Stimulated activated CD8-positive, alpha-beta memory T cell treated with anti-CD3 and anti-CD28 coated beads, Interleukin-7, amount 100 ng/mL, for 48 hours (primary cell): ENCODE measurements at regions not wholly inside any gene's neighbourhood (a gene's known extent, or its start where the extent isn't known, plus 50 kb on each side); places are given as distances from the start of the nearest gene placed in this dataset.

Source experiments
- DNase-seq, 2 donors: peaks; one replicate each; pipeline ENCODE4 v3.0.0-alpha.2; 2020; ENCODE audit warnings: low read depth in 1 of 2; ENCODE audit errors: extremely low read depth in 1 of 2

DNA sequence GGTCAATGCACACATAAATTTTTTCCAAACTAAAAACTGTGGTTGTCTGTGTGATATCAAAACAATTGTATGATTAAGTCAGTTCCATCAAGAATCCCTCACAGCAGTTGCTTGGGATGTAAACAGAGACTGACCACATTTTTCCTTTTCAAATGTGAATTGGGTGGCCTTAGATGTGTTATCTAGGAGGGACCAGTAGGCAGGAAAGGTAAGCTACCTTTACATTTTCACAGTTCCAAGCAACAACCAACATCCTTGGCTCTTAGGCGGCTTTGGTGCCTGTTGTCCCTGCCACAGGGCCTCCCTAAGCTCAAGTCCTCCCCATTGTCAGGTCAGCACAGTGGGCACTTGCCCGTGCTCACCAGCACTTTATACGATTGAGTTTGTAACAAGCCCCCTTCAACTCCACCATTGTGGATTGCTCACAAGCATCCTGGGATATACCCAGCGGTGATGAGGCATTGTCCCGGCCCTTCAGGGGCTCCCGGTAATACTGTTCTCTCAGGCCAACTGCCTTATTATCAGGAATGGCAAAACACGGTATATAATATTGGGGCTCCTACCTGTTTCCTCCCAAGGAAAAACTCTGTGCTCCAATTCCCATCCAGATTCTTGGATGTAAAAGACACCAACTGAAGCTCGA, 114.9 kb upstream of the ANKRD1 start:
- no peak for DNase-seq

DNA sequence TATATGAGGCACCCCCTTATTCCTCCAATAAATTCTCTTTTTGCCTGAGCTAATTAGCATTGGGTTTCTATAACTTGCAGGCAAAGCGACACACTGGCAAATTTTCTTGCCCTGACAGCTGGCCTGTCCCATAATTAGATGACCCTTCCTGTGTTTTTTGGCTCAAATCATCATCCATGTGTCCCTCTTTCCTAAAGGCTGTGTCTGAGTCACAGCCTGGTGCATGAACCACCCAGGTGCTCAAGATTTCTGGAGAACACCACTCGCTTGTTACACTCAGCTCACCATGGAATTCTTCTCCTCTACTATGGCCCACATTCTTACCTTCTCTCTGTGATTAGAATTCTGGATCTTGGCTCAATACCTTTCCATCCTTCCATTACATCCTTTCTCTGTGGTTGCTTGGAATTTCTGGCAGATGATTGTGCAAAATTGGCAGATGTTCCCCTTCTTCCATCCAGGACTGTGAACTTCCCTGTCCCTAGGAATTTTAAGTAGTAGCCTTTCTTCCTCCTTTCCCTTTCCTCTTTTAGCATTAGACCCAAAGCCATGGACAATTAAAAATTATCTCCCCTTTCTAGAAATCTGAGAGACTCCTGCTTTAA, 116.0 kb upstream of the ANKRD1 start:
- no peak for DNase-seq

DNA sequence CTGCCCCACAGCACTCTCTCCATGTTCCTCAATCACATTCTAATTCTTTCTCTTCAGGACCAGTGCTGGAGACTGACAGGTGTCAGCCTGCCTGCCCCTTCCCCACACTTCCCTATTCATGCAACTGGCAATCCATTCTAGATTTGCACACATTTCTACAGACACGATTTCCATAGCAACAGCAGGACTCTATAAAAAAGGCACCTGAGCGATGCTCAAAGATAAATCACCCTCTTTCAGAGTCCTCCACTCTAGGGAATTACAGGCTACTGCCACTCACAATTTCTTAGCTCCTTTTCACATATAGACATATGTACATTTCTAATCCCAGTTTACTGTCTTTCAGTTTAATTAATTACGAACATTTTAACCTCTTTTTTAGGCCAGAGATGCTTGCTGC, 118.1 kb upstream of the ANKRD1 start:
- DNase-seq = no peak

- no peak for DNase-seq
Observed at GRCh38 chr10:91040343-91040742, 119.5 kb upstream of the ANKRD1 start.

- no peak for DNase-seq
Observed at GRCh38 chr10:91042069-91042468, 121.2 kb upstream of the ANKRD1 start.

DNA sequence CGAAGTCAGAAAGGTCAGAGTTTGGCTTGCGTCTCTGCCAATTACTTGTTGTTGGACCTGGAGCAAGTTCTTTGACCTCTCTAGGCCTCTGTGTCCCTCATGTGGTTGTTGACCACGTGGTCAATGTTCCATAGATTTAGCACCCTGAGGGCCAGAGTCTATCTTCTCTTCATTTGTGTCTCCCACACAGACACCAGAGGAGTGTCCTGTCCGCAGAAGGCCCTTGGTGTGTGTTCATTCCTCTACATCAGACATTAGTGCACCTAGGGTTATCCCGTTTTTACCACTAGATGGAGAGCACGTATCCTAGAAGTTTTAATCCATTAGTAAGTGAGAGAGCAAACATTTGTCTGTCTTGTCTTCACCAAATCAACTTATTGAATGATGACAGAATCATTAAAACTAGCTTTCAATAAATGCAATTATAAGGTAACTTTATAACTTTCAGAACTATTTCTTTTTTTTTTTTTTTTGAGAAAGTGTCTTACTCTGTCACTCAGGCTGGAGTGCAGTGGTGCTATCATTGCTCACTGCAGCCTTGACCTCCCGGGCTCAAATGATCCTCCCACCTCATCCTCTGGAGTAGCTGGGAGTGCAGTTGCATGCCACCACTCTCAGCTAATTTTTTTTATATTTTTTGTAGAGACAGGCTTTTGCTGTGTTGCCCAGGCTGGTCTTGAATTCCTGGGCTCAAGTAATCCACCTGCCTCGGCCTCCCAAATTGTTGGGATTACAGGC, 122.5 kb upstream of the ANKRD1 start:
- DNase-seq = no peak

DNA sequence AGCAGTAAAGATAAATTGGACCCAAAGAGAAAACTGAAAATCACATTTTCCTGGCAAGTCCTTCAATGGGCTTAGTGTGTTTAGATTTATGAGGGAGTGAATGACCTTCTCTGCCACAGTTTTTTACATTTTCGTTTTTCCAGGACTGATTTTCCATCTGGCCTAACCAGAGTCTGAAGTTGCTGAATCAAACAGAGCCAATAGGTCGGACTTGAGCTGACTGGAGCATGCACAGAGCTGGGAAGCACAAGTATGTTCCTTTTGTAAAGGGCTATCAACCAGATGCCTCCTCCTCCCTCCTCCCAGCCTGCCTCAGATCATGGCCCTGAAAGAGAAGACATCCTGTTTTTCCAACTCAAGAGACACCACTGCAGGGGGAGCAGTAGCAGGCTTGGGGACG, 126.0 kb upstream of the ANKRD1 start:
- DNase-seq = no peak

DNA sequence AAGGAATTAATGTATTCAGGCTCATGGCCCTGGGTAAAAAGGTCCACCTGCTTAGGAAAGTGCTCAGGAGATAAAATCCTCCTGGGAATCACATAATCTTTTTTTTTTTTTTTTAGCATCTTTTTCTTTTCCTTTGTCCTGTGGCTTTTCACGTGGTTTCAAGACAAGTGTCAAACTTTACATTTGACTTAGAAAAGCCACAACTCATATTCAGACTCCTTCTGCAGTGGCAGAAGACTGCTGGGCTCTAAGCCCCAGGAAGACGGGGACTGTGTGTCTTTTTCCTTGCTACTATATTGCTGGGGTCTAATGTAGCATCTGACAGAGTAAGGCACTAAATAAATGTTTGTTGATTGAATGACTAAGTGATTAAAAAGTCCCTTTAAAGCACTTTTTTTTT, 127.5 kb upstream of the ANKRD1 start:
- DNase-seq = no peak

- no peak for DNase-seq
Observed at GRCh38 chr10:91049296-91049987, 128.6 kb upstream of the ANKRD1 start.

DNA sequence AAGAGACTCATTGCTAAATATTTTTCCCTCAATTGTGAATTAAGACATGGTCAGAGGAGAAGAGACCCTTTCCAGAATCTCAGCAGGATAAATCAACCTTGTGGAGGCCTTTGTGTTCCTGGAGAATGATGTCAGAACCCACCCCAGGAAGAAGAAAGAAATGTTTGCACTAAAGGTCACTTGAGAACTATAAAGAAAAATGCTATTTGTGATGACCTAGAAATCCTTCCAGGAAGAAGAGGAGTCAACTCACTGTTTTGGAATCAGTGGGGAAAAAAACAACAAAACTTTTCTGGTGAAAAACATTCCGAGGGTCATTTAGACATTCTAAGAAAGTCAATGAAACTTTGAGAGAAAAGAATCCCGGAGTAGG, 129.1 kb upstream of the ANKRD1 start:
- no peak for DNase-seq

GRCh38 chr10:91050371-91051034, 129.6 kb upstream of the ANKRD1 start:
- no peak for DNase-seq

- DNase-seq = no peak
Observed at GRCh38 chr10:91051829-91052228, 130.9 kb upstream of the ANKRD1 start.

DNA sequence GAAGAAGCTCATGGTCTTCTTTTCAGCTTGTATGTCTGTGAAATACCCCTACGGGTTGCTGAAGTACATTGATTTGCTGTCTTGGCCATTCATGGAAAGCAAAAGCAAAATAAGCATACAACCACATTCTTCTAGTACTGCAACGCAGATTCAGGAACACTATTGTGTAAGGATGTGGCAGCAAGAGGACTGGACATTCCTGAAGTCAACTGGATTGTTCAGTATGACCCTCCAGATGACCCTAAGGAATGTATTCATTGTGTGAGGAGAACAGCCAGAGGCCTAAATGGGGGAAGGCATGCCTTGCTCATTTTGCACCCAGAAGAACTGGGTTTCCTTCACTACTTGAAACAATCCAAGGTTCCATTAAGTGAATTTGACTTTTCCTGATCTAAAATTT, 133.4 kb upstream of the ANKRD1 start:
- DNase-seq = no peak

- DNase-seq = no peak
Observed at GRCh38 chr10:91061187-91061586, 140.3 kb upstream of the ANKRD1 start.

DNA sequence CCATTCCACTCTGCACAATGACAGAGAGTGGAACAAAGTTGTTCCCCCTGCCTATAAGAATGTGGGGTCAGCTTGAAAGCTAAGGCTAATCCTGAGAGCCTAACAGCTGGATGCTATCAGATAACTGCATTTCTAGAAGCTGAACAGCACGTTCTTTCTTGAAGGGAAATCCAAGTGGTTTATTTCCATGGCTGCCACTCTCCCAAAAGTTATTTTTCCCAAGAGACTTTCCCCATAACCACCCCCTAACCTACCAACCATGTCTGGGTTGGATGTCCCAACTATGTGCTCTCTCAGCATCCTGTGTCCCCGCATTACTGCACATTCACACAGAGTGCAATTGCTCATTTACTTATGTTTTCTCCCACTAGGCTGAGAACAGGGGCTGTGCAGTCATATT, 140.7 kb upstream of the ANKRD1 start:
- DNase-seq = no peak

GRCh38 chr10:91062091-91062490, 141.2 kb upstream of the ANKRD1 start:
- DNase-seq = no peak

DNA sequence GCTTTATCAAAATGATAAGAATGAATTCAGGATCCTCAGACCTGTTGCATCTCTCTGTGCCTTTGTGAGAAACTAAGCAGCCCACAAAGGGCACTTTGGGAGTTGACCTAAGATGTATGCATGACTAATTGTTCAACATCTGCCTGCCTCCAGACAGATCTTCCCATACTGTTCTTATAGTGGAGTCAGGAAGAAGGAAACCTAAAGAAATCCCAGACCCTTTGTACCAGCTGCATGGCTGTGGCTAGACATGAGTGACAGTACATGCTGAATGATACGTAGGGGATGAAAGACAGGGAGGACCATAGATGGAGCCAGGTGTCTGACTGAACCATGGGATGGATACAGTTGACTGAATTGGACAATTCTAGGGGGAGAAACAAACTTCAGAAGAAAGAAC, 148.7 kb upstream of the PCGF5 start:
- DNase-seq = no peak

GRCh38 chr10:91073286-91073979, 147.0 kb upstream of the PCGF5 start:
- no peak for DNase-seq

DNA sequence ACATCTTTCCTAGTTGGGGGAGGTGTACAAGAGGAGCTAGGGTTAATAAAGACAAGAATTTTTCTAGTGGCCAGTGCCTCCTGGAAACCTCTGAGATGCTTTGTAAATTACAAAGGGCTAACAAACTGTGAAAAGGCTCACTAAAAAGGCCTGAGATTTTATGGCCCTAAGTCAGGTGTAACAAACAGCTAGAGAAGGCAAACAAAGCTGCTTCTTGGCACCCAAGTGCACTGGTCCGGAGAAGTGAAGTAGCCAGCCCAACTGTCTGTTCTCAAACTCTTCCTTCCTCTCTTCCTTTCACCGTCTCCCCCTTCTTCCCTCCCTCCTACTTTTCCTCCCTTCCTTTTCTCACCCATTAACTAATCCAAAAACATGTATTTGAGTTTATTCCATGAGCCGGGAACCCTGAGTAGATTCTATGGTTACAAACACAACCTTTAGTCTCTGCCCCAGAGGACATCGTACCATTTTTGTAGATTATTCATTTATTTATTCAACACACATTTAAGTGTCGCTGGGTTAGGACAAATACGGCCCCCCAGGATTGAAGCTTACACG, 143.4 kb upstream of the PCGF5 start:
- DNase-seq = no peak

- no peak for DNase-seq
Observed at GRCh38 chr10:91077549-91078071, 142.9 kb upstream of the PCGF5 start.
